Astrocyte (in vitro differentiated cells and primary cell): ENCODE measurements at regions not wholly inside any gene's neighbourhood (a gene's known extent, or its start where the extent isn't known, plus 50 kb on each side); places are given as distances from the start of the nearest gene placed in this dataset.
A peak's percentile ranks its signal among the peaks of the same experiment; 100 is the strongest.
"Not testable (repeated sequence)": the region's sequence is repeated elsewhere in the genome, so short reads cannot be mapped to it uniquely, and the experiment has no call there.

Experiments
- DNase-seq: peaks from one replicate; pipeline ENCODE4 v3.0.0-alpha.2; 2010; ENCODE audit warnings: low read depth
- FAIRE-seq: peaks from 2 replicates; lab custom pipeline; 2011; peaks lifted over from hg19 to GRCh38; lab: Jason Lieb, UNC
- H2AFZ ChIP-seq: 2 replicates; pipeline ENCODE4 v1.6.0; 2012; ENCODE audit warnings: low read depth, low read length, inconsistent platforms
- H3K27ac ChIP-seq: 2 replicates; pipeline ENCODE4 v1.5.1; 2011; ENCODE audit warnings: low read depth, low read length, inconsistent platforms
- H3K27me3 ChIP-seq: 2 replicates; pipeline ENCODE4 v1.6.0; 2011; ENCODE audit warnings: low read length, inconsistent platforms; ENCODE audit not compliant: insufficient read depth
- H3K36me3 ChIP-seq: 2 replicates; pipeline ENCODE4 v1.5.1; 2011; ENCODE audit warnings: low read length, inconsistent platforms; ENCODE audit not compliant: insufficient read depth
- H3K4me1 ChIP-seq: 2 replicates; pipeline ENCODE4 v1.5.1; 2011; ENCODE audit warnings: low read length, inconsistent platforms; ENCODE audit not compliant: insufficient read depth
- H3K4me2 ChIP-seq: 2 replicates; pipeline ENCODE4 v1.6.0; 2012; ENCODE audit warnings: low read length, inconsistent platforms
- H3K4me3 ChIP-seq: 2 replicates; pipeline ENCODE4 v1.5.1; 2011; ENCODE audit warnings: low read depth, mild to moderate bottlenecking, low read length, inconsistent platforms; ENCODE audit not compliant: insufficient read depth
- H3K79me2 ChIP-seq: 2 replicates; pipeline ENCODE4 v1.6.0; 2012; ENCODE audit warnings: mild to moderate bottlenecking, low read length, inconsistent platforms; ENCODE audit not compliant: insufficient read depth
- H3K9ac ChIP-seq: 2 replicates; pipeline ENCODE4 v1.6.0; 2012; ENCODE audit warnings: mild to moderate bottlenecking, low read length, inconsistent platforms
- H3K9me3 ChIP-seq: 2 replicates; pipeline ENCODE4 v1.5.1; 2012; ENCODE audit warnings: low read depth, mild to moderate bottlenecking, low read length, inconsistent platforms; ENCODE audit not compliant: insufficient read depth
- H4K20me1 ChIP-seq: 2 replicates; pipeline ENCODE4 v1.6.0; 2012; ENCODE audit warnings: low read length, inconsistent platforms; ENCODE audit not compliant: insufficient read depth
- H3K27ac Mint-ChIP-seq: one replicate; pipeline ENCODE4 v1.8.0; 2021; ENCODE audit warnings: mild to moderate bottlenecking, mixed read lengths; ENCODE audit not compliant: unreplicated experiment
- H3K27me3 Mint-ChIP-seq: one replicate; pipeline ENCODE4 v1.8.0; 2021; ENCODE audit warnings: low read depth, mixed read lengths; ENCODE audit not compliant: unreplicated experiment
- H3K36me3 Mint-ChIP-seq: one replicate; pipeline ENCODE4 v1.8.0; 2021; ENCODE audit warnings: low read depth, mixed read lengths; ENCODE audit not compliant: unreplicated experiment
- H3K4me1 Mint-ChIP-seq: one replicate; pipeline ENCODE4 v1.8.0; 2021; ENCODE audit warnings: low read depth, mixed read lengths; ENCODE audit not compliant: unreplicated experiment
- H3K4me3 Mint-ChIP-seq: one replicate; pipeline ENCODE4 v1.8.0; 2021; ENCODE audit warnings: mild to moderate bottlenecking, moderate library complexity, mixed read lengths; ENCODE audit not compliant: unreplicated experiment
- H3K9me3 Mint-ChIP-seq: one replicate; pipeline ENCODE4 v1.8.0; 2021; ENCODE audit warnings: mild to moderate bottlenecking, mixed read lengths; ENCODE audit not compliant: unreplicated experiment
- CTCF ChIP-seq: IDR thresholded peaks from 2 replicates; pipeline ENCODE4 v1.5.1; 2011; ENCODE audit warnings: low read depth, mild to moderate bottlenecking, inconsistent platforms, low read length, moderate library complexity; ENCODE audit not compliant: insufficient read depth
- EZH2 ChIP-seq: IDR thresholded peaks from 2 replicates; pipeline ENCODE4 v1.6.1; 2012; ENCODE audit warnings: mild to moderate bottlenecking, low read length, inconsistent platforms; ENCODE audit not compliant: insufficient read depth

- peaks cover 2% of the 10 kb centered on the region for H3K27me3 ChIP-seq
- H3K4me3 Mint-ChIP-seq: no peak overlapping the region
- no peak overlapping the region for H3K27ac ChIP-seq
- H3K4me3 ChIP-seq: no peak overlapping the region
- no peaks in the 10 kb centered on the region for H3K4me1 ChIP-seq
- FAIRE-seq (no peak), DNase-seq (no peak)
- H3K79me2 ChIP-seq: no peaks in the 10 kb centered on the region
- H3K36me3 Mint-ChIP-seq: no peaks in the 10 kb centered on the region
- no peaks in the 10 kb centered on the region for H4K20me1 ChIP-seq
- H3K9me3 Mint-ChIP-seq: peaks cover 5% of the 10 kb centered on the region
- no peaks in the 10 kb centered on the region for H3K36me3 ChIP-seq
- H3K27me3 Mint-ChIP-seq: peaks cover 8% of the 10 kb centered on the region
- H3K9me3 ChIP-seq: peaks cover 5% of the 10 kb centered on the region
- H2AFZ ChIP-seq: no peak overlapping the region
- no peak for TF ChIP-seq EZH2
- no peak for TF ChIP-seq CTCF
- H3K4me1 Mint-ChIP-seq: peaks cover 3% of the 10 kb centered on the region
- no peak overlapping the region for H3K4me2 ChIP-seq
- H3K9ac ChIP-seq: no peak overlapping the region
- no peak overlapping the region for H3K27ac Mint-ChIP-seq
These were observed 56.1 kb upstream of the ADGRE5 start for GRCh38 chr19:14325134-14325533.

DNA sequence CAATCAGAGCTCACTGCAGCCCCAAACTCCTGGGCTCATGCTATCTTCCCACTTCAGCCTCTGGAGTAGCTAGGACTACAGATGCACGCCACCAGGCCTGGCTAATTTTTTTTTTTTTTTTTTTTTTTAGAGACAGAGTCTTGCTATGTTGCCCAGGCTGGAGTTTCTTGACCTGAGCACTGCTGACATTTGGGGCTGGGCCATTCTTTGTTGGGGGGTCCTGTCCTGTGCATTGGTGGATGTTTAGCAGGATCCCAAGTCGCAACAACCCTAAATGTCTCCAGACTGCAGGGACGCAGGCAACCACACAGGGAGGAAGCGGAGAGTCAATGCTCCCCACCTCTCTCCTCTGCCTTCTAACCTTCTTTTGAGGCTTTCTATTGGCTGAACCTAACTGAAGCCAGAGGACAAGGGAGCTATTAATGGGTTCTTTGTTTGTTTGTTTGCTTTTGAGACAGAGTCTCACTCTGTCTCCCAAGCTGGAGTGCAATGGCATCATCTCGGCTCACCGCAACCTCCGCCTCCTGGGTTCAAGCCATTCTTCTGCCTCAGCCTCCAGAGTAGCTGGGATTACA lies 58.3 kb upstream of the ADGRE5 start:
- no peaks in the 10 kb centered on the region for H3K4me1 ChIP-seq
- H3K27ac ChIP-seq: no peak overlapping the region
- H3K36me3 ChIP-seq: no peaks in the 10 kb centered on the region
- Mint-ChIP-seq H3K9me3 (peaks cover 7% of the 10 kb centered on the region), H3K27ac (peak overlapping the region; percentile 9), H3K27me3 (peaks cover 9% of the 10 kb centered on the region), H3K36me3 (no peaks in the 10 kb centered on the region), H3K4me3 (no peak overlapping the region), H3K4me1 (peaks cover 3% of the 10 kb centered on the region)
- H3K4me3 ChIP-seq: no peak overlapping the region
- H2AFZ ChIP-seq: no peak overlapping the region
- DNase-seq (no peak), FAIRE-seq (no peak)
- H3K9ac ChIP-seq: no peak overlapping the region
- peaks cover 3% of the 10 kb centered on the region for H3K9me3 ChIP-seq
- no peaks in the 10 kb centered on the region for H3K79me2 ChIP-seq
- no peaks in the 10 kb centered on the region for H4K20me1 ChIP-seq
- peaks cover 2% of the 10 kb centered on the region for H3K27me3 ChIP-seq
- no peak overlapping the region for H3K4me2 ChIP-seq
- TF ChIP-seq CTCF (no peak), EZH2 (no peak)

DNA sequence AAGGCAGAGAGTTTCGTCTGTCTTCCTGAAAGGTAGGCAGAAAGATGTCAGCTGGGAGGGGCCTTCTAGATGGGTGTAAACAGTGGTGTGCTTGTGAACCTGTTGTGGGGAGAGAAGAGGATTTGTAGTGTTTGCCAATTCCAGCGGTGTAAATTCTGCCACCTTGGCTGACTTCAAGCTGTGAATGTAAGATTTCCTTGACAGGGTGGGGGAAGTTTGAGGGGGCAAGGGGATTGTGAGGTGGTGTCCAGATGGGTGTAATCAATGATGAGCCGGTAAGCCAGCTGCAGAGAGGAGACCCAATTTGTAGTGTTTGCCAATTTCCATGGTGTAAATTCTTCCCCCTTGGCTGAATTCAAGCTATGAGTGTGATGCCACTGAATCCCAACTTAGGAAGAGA lies 61.0 kb upstream of the ADGRE5 start:
- H3K9ac ChIP-seq: no peak overlapping the region
- H3K4me1 ChIP-seq: no peaks in the 10 kb centered on the region
- no peaks in the 10 kb centered on the region for H3K79me2 ChIP-seq
- peaks cover 3% of the 10 kb centered on the region for H3K9me3 ChIP-seq
- TF ChIP-seq CTCF: no peak
- Mint-ChIP-seq H3K27me3 (peaks cover 11% of the 10 kb centered on the region), H3K4me3 (no peak overlapping the region), H3K4me1 (no peaks in the 10 kb centered on the region), H3K36me3 (no peaks in the 10 kb centered on the region), H3K27ac (no peak overlapping the region), H3K9me3 (peaks cover 7% of the 10 kb centered on the region)
- no peak overlapping the region for H3K4me2 ChIP-seq
- no peak overlapping the region for H3K4me3 ChIP-seq
- peaks cover 2% of the 10 kb centered on the region for H3K27me3 ChIP-seq
- H3K27ac ChIP-seq: no peak overlapping the region
- H3K36me3 ChIP-seq: no peaks in the 10 kb centered on the region
- H4K20me1 ChIP-seq: no peaks in the 10 kb centered on the region
- FAIRE-seq (no peak), DNase-seq (no peak)
- H2AFZ ChIP-seq: no peak overlapping the region

DNA sequence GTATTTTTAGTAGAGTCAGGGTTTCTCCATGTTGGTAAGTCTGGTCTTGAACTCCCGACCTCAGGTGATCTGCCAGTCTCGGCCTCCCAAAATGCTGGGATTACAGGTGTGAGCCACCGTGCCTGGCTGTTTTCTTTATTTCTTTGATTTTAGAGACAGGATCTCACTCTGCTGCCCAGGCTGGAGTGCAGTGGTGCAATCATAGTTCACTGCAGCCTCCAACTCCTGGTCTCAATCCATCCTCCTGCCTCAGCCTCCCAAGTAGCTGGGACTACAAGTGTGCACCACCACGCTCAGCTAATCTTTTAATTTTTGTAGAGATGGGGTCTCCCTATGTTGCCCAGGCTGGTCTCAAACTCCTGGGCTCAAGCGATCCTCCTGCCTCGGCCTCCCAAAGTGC lies 61.5 kb upstream of the ADGRE5 start:
- FAIRE-seq, DNase-seq, H3K27ac Mint-ChIP-seq: not testable (repeated sequence)

More for the DNA sequence above, 61.5 kb upstream of the ADGRE5 start:
- not testable (repeated sequence) for H3K79me2 ChIP-seq, H3K4me3 ChIP-seq, H3K9ac ChIP-seq, H2AFZ ChIP-seq, H3K36me3 Mint-ChIP-seq, H3K4me2 ChIP-seq, H3K36me3 ChIP-seq, H3K4me1 ChIP-seq, H3K9me3 ChIP-seq, H3K9me3 Mint-ChIP-seq, H3K27me3 ChIP-seq, H3K4me3 Mint-ChIP-seq, H3K27ac ChIP-seq, H4K20me1 ChIP-seq, H3K4me1 Mint-ChIP-seq
- H3K27me3 Mint-ChIP-seq: peaks cover 11% of the 10 kb centered on the region
